IPS DF 4.7 (cell line): ENCODE measurements at regions not wholly inside any gene's neighbourhood (a gene's known extent, or its start where the extent isn't known, plus 50 kb on each side); places are given as distances from the start of the nearest gene placed in this dataset.
"Not testable (repeated sequence)": the region's sequence is repeated elsewhere in the genome, so short reads cannot be mapped to it uniquely, and the experiment has no call there.

Source experiments
- DNase-seq: peaks from one replicate; pipeline ENCODE4 v3.0.0-alpha.2; 2013; ENCODE audit warnings: low spot score; ENCODE audit errors: extremely low read depth

DNA sequence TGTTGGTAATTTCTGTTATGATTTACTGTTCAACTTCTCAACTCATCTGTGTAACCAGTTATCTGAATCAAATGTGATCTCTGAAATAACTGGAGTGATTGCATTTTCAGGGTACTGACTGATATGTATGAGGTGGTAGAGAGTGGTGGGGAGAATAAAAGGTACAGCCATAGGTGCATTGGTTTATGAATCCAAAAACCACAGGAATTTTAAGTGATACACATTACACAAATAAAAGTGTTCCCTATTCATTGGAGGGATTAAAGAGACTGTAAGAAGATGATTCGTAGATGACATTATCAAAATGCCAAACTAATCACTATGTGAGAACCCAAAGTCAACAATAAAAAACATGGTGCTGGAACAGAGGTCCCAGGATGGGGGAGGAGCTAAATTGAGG, 158.7 kb upstream of the RSPO3 start:
- DNase-seq, result no peak

DNA sequence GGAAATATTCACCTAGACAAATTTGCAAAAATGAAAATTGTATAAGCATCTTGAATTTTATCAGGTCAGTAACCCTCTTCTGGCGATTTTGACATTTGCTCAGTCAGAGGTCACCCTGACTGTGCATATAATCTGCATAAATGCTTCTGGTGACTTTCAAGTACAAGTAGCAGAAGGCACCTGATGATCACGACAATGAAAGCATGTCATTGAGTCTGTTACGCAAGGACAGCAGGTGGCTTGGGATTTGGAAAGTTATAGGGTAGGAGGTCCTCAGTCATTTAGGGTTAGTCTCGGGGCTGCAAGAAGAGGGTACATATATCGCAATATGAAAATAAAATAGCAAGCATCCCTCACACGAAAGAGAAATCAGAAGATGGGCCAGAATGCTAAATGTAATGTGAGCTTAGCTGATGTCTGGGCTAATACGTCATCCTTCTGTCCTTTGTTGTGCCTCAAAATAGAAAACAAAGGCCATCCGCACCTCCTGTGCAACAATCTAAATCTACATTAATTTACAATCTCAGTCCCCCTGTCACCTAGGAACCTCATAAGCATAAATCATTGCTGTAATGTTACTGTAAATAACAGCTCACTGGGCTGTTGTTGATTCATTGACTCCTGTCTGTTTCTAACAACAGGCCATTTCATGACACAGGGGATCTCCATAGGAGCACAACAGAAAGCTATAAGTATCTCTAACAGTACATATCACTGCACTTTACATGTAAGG, 155.2 kb upstream of the RSPO3 start:
- DNase-seq, result no peak

DNA sequence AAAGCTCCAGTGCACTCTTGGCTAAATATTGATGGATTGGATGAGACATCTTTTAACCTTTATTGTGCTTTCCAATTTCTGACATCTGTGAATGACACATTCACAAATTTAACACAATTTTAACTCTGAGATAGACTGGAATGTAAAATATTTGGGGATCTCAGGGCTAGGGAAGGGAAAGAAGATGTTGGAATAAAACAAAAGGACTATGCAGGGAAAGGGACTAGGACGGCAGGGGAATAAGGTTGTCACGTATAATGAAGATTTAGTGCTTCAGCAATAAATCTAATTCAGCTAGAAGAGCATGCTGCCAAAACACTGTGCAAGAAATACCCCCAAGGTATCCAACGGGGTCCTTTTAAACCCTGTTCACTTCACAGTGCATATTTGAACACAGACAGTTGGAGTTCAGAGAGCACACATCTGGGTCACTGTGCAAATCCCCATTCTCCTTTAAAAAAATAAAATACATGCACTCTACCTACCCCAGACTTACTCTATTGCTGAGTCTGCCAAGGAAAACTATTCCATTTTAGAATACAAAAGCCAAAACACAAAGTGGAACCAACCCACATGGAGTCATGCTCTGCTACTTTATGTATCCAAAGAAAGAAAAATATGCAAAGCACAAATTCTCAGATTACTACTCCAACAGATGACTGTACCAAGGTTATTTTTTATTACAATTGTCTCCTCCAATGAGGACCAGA, 151.0 kb upstream of the RSPO3 start:
- no peak for DNase-seq

DNA sequence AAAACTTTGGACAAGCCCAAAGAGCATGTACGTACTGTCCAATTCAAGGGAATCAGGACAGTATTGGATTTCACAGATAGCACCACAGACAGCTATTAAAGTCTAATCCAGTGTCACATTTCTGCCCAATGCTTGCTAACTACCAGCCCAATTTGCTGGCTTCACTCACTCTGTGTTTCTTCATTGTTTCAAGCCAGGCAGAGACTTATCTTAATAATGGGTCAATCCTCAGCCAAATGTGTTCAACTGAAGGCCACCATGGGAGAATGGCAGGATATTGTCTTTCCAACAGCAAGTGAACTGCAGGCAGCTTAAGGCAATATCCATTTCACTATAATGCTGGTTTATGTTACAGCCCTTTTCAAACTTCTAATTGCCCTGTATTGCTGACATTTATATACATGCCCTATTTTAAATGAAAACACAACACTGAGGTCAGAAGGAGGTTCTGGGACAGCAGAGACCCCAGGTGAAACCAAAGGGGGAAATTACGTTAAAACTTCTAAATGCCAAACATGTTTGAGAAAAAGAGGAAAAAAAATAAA, 142.1 kb upstream of the RSPO3 start:
- no peak for DNase-seq

GRCh38 chr6:126983779-126984178, 134.7 kb upstream of the RSPO3 start:
- DNase-seq, result no peak

DNA sequence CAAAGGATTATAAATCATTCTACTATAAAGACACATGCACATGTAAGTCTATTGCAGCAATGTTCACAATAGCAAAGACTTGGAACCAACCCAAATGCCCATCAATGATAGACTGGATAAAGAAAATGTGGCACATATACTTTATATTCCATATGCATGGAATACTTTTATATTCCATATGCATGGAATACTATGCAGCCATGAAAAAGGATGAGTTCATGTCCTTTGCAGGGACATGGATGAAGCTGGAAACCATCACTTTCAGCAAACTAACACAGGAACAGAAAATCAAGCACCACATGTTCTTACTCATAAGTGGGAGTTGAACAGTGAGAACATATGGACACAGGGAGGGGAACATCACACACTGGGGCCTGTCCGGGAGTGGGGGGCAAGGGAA, 130.3 kb upstream of the RSPO3 start:
- not testable (repeated sequence) for DNase-seq

GRCh38 chr6:127000631-127001030, 117.8 kb upstream of the RSPO3 start:
- no peak for DNase-seq

- no peak for DNase-seq
These were observed 104.6 kb upstream of the RSPO3 start for GRCh38 chr6:127013865-127014264.

GRCh38 chr6:127015858-127016257, 102.6 kb upstream of the RSPO3 start:
- no peak for DNase-seq

DNA sequence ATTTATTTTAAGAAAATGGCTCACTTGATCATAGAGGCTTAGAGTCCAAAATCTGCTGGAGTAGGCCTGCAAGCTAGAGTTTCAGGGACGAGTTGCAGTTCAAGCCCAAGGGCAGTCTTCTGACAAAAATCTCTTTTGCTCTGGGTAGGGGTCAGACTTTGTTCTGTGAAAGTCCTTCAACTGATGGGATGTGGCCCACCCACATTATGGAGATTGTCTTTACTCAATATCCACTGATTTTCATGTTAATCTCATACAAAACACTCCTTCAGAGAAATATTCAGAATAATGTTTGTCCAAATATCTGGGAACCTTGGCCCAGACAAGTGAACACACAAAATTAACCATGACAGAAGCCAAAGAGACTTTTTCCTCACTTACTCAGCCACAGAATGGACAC, 98.6 kb upstream of the RSPO3 start:
- DNase-seq, result no peak

- DNase-seq, result no peak
These were observed 96.2 kb upstream of the RSPO3 start for GRCh38 chr6:127022302-127022701.

GRCh38 chr6:127023001-127023778, 95.3 kb upstream of the RSPO3 start:
- no peak for DNase-seq

- DNase-seq, result no peak
These were observed 92.2 kb upstream of the RSPO3 start for GRCh38 chr6:127026247-127026646.

- DNase-seq, result no peak
These were observed 88.4 kb upstream of the RSPO3 start for GRCh38 chr6:127030111-127030510.

DNA sequence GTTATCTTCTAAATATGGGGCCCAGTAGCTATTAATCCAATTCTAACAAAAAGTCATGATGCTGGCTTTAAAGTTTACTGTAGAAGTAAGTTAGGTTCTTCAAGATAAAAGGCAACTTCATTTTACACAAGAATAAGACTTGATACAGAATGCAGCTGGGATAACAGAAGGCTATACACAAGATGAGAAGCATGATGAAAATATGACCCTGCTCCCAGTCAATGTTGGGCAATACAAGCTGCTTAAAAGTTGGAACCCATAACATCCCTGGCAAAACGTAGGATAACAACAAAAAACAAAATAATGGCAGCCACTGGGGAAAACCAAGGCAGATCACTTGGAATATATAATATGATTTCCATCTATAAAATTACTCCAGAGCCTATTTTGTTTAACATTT, 87.6 kb upstream of the RSPO3 start:
- DNase-seq, result no peak

DNA sequence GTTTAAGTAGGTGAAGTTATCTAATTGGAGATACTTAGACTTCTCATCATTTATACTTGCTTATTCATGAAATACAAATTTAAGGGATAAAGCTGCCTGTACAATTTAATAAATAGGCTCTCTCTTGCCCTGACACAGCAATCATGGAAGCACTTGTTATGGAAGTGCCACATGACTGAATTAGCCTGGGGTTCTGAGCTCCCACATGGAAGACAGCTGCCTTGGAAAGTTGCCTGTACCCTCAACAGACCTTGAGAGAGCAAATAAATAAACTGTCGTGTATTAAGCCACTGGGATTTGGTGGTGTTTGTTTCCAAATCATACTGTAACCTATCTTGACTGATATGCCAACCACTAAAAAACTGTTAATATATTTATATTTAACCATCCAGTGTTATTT, 87.0 kb upstream of the RSPO3 start:
- DNase-seq, result no peak

DNA sequence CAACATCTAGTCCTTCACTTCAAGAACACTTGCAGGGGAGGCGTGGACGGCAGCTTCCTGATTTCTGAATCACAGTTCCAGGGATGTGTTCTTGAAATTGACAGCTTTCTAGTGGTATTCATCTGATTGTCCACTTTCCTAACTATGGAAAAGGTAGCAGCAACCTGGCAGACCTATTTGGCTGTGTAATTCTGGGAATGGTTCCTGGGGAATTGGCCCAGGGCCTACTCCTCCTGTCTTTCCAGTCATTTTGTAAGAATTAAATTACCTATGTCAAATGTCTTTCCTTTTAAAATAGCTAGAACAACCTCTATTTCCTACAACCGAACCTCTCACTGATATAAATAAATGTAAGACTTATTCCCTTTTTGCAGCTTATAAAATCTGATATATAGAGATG, 85.5 kb upstream of the RSPO3 start:
- no peak for DNase-seq

- DNase-seq, result no peak
These were observed 66.8 kb upstream of the RSPO3 start for GRCh38 chr6:127051571-127052260.

DNA sequence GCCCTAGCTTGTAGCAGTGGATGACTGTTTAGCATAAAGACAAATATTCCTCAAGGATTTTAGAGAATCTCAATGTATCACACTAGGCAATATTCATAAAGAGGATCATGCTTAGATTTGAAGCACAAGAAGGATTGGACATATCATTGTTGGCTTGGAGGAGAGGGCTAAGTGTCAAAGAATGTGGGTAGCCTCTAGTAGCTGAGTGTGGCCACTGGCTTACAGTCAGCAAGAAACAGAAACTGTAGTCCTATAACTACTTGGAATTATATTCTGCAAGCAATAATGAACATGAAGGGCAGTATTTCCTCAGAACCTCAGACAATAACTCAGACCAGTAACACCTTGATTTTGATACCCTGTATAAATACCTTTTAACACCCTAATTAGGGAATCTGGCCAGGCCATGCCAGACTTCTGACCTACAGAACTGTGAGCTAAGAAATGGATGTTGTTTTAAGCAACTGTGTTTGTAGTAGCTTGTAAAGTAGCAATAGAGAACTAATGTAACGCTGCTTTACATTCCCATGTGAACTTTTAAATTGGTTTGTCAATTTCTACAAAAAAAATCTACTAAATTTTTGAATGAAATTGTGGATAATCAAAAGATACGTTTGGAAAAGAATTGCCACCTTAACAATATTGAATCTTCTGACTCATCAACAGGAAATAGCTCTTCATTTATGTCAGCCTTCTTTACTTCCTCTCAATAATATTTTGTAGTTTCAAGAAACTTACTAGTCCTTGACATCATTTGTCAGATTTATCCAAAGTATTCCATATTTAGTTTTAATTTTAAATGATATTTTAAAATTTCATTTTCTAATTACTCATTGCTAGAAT, 65.2 kb upstream of the RSPO3 start:
- no peak for DNase-seq

DNA sequence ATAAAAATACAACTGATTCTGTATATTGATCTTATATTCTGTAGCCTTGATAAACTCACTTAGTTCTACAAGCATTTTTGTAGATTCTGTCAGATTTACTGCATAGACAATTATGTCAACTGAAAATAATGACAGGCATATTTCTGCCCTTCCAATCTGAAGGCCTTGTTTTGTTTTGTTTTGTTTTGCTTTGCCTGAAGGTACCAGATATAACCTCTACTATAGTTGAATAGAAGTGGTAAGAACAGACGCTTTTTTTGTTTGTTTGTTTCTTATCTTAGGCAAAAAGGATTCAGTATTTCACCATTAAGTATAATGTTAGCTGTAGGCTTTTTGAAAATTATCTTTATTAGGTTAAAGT, 64.6 kb upstream of the RSPO3 start:
- no peak for DNase-seq

GRCh38 chr6:127058027-127058426, 60.4 kb upstream of the RSPO3 start:
- DNase-seq, result no peak
